ENCODE measurements at regions not wholly inside any gene's neighbourhood (a gene's known extent, or its start where the extent isn't known, plus 50 kb on each side); places are given as distances from the start of the nearest gene placed in this dataset.

DNA sequence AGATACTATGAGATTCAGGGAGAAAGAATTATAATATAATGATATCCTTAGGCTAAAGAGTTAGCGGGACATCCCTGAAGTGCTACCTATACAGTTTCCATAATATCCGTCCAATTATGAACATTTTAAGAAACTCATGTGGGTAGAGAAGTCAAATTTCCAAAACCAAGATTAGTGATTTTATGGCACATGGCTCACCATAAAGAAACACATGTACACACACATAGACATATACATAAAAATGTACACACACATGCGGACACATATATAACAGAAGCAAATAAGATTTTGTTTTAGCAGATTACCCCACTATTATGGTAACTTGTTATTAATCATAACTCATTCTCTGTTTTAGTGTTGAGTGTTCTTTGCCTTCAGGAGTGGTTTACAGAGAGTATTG is 566.7 kb upstream of the NEGR1 start:
- 59% methylated on average over 3 of the region's 3 CpGs for WGBS (ENCODE audit: missing lambda C conversion rate)
- no peaks in the 10 kb centered on the region for H3K9me3 ChIP-seq
- ChIA-PET POLR2A (no interaction called here), CTCF (no interaction called here)
- H3K4me3 ChIP-seq: no peak overlapping the region
- no peak overlapping the region for H3K27ac ChIP-seq
- no peaks in the 10 kb centered on the region for H3K4me1 ChIP-seq
- DNase-seq (ENCODE audit: low read depth in 1 of 2, low spot score in 1 of 2) (no peak), ATAC-seq (no peak), FAIRE-seq (no peak)
- no peak for TF ChIP-seq ZC3H11A (IDR thresholded peaks at IDR 0.05)
- no peak for TF ChIP-seq NR3C1 (IDR thresholded peaks at IDR 0.05)
- no peak overlapping the region for H3K4me2 ChIP-seq

DNA sequence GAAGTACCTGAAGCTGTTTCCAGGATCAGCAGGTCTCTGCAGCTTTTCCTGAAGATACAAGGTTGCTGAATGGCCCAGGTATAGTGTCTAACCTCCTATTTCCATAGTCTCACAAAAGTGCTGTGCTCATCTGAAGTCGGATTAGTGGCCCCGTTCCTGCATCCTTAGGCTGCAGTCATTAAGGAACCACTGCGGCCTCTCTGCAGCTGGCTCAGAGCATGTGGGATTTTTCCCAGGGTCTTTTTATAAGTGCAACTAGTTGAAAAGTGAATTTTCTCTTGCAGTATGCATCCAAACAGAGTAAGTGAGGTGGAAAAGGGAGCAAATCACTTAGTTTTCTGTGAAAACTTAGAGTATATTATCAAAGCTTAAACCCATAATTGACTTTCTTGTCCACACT is 565.3 kb upstream of the NEGR1 start:
- DNase-seq (ENCODE audit: low read depth in 1 of 2, low spot score in 1 of 2) (no peak), FAIRE-seq (no peak), ATAC-seq (no peak)
- H3K4me3 ChIP-seq: no peak overlapping the region
- no peaks in the 10 kb centered on the region for H3K4me1 ChIP-seq
- no peak overlapping the region for H3K27ac ChIP-seq
- H3K9me3 ChIP-seq: no peaks in the 10 kb centered on the region
- 7% methylated on average over 3 of the region's 3 CpGs for WGBS (ENCODE audit: missing lambda C conversion rate)
- ChIA-PET CTCF (no interaction called here), POLR2A (no interaction called here)
- H3K4me2 ChIP-seq: no peak overlapping the region
- TF ChIP-seq, protein P1, sequence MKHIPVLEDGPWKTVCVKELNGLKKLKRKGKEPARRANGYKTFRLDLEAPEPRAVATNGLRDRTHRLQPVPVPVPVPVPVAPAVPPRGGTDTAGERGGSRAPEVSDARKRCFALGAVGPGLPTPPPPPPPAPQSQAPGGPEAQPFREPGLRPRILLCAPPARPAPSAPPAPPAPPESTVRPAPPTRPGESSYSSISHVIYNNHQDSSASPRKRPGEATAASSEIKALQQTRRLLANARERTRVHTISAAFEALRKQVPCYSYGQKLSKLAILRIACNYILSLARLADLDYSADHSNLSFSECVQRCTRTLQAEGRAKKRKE (CRISPR knock-in tag; IDR thresholded peaks at IDR 0.05; ENCODE audit: low read depth): no peak
- no peak for TF ChIP-seq KDM1A (IDR thresholded peaks at IDR 0.05; ENCODE audit: low read depth)
- TF ChIP-seq RAD21 (conservative IDR thresholded peaks at IDR 0.05 in 1 of 2, IDR thresholded peaks at IDR 0.05 in 1 of 2): no peak
- TF ChIP-seq, protein P2, sequence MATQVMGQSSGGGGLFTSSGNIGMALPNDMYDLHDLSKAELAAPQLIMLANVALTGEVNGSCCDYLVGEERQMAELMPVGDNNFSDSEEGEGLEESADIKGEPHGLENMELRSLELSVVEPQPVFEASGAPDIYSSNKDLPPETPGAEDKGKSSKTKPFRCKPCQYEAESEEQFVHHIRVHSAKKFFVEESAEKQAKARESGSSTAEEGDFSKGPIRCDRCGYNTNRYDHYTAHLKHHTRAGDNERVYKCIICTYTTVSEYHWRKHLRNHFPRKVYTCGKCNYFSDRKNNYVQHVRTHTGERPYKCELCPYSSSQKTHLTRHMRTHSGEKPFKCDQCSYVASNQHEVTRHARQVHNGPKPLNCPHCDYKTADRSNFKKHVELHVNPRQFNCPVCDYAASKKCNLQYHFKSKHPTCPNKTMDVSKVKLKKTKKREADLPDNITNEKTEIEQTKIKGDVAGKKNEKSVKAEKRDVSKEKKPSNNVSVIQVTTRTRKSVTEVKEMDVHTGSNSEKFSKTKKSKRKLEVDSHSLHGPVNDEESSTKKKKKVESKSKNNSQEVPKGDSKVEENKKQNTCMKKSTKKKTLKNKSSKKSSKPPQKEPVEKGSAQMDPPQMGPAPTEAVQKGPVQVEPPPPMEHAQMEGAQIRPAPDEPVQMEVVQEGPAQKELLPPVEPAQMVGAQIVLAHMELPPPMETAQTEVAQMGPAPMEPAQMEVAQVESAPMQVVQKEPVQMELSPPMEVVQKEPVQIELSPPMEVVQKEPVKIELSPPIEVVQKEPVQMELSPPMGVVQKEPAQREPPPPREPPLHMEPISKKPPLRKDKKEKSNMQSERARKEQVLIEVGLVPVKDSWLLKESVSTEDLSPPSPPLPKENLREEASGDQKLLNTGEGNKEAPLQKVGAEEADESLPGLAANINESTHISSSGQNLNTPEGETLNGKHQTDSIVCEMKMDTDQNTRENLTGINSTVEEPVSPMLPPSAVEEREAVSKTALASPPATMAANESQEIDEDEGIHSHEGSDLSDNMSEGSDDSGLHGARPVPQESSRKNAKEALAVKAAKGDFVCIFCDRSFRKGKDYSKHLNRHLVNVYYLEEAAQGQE (IDR thresholded peaks at IDR 0.05): no peak
- no peak for TF ChIP-seq CBX2 (IDR thresholded peaks at IDR 0.05; ENCODE audit: borderline replicate concordance, low read depth)
- no peak for TF ChIP-seq KDM5A (IDR thresholded peaks at IDR 0.05)
- no peak for TF ChIP-seq JUNB (IDR thresholded peaks at IDR 0.05)
- TF ChIP-seq ZFP36 (IDR thresholded peaks at IDR 0.05; ENCODE audit: borderline replicate concordance, partially characterized antibody): no peak
- TF ChIP-seq POLR2AphosphoS2 (conservative IDR thresholded peaks at IDR 0.05; ENCODE audit: low read length): no peak
- no peak for TF ChIP-seq TP53 (CRISPR knock-in tag; IDR thresholded peaks at IDR 0.05)
- TF ChIP-seq JUN (IDR thresholded peaks at IDR 0.05): no peak
- TF ChIP-seq NFE2L2 (conservative IDR thresholded peaks at IDR 0.05; ENCODE audit: low read length): no peak
- TF ChIP-seq MAZ (IDR thresholded peaks at IDR 0.05; ENCODE audit: borderline replicate concordance, low read depth, low read length): no peak
- TF ChIP-seq, protein P3, sequence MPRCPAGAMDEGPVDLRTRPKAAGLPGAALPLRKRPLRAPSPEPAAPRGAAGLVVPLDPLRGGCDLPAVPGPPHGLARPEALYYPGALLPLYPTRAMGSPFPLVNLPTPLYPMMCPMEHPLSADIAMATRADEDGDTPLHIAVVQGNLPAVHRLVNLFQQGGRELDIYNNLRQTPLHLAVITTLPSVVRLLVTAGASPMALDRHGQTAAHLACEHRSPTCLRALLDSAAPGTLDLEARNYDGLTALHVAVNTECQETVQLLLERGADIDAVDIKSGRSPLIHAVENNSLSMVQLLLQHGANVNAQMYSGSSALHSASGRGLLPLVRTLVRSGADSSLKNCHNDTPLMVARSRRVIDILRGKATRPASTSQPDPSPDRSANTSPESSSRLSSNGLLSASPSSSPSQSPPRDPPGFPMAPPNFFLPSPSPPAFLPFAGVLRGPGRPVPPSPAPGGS (IDR thresholded peaks at IDR 0.05): no peak
- TF ChIP-seq EP300 (IDR thresholded peaks at IDR 0.05): no peak
- no peak for TF ChIP-seq MAFK (IDR thresholded peaks at IDR 0.05; ENCODE audit: partially characterized antibody)
- TF ChIP-seq, protein P4, sequence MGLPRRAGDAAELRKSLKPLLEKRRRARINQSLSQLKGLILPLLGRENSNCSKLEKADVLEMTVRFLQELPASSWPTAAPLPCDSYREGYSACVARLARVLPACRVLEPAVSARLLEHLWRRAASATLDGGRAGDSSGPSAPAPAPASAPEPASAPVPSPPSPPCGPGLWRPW (IDR thresholded peaks at IDR 0.05): no peak
- no peak for TF ChIP-seq EHF (CRISPR knock-in tag; IDR thresholded peaks at IDR 0.05)
- TF ChIP-seq RFX5 (IDR thresholded peaks at IDR 0.05): no peak
- TF ChIP-seq, protein P5, sequence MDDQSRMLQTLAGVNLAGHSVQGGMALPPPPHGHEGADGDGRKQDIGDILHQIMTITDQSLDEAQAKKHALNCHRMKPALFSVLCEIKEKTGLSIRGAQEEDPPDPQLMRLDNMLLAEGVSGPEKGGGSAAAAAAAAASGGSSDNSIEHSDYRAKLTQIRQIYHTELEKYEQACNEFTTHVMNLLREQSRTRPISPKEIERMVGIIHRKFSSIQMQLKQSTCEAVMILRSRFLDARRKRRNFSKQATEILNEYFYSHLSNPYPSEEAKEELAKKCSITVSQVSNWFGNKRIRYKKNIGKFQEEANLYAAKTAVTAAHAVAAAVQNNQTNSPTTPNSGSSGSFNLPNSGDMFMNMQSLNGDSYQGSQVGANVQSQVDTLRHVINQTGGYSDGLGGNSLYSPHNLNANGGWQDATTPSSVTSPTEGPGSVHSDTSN (IDR thresholded peaks at IDR 0.05): no peak
